Fibroblast of skin of scalp (primary cell): ENCODE measurements at regions not wholly inside any gene's neighbourhood (a gene's known extent, or its start where the extent isn't known, plus 50 kb on each side); places are given as distances from the start of the nearest gene placed in this dataset.

Experiments used
- DNase-seq: peaks from one replicate; pipeline ENCODE4 v3.0.0-alpha.2; 2013

- DNase-seq = peak; percentile 26
These were observed 53.4 kb downstream of the GAS1 start for GRCh38 chr9:86893811-86894490.

GRCh38 chr9:86892576-86892975, 54.7 kb downstream of the GAS1 start:
- DNase-seq = peak; percentile 26

DNA sequence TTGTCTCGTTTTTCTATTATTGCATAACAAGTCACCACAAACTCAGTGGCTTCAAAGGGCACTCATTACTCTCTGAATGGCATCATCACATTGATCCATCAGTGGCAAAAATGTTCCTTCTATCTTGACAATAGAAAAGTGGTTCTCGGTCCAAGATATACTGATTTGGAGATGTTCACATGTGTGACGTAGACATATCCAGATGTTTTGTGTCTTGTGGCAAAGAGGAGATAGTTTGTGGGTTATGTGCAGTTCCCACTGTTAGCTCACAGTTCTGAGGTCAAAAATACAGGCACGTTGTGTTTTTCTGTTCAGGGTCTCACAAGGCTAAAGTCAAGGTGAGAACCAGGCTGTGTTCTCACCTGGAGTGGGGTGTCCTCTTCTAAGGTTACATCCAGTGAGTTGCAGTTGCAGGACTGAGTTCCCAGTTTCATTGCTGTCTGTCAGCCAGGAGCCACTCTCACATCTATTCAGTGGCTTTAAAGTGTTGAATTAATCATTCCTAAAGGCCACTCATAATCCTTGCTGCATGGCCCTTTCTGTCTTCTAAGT, 55.3 kb downstream of the GAS1 start:
- DNase-seq = no peak

DNA sequence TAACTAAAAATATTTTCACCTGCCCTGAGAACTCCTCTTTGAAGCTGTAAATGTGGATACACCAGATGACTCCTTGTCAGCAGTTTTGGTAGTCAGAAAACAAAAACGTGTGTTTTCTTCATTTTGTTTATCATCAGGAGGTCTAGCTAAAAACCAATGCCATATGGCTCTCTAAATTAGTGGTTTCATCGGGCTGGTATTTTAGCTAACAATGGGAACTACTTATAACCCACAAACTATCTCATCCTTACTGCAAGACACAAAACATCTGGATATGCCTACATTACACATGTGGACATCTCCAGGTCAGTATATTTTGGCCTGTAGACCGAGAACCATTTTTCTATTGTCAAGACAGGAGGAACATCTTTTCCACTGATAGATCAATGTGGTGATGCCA, 56.2 kb downstream of the GAS1 start:
- DNase-seq = no peak

DNA sequence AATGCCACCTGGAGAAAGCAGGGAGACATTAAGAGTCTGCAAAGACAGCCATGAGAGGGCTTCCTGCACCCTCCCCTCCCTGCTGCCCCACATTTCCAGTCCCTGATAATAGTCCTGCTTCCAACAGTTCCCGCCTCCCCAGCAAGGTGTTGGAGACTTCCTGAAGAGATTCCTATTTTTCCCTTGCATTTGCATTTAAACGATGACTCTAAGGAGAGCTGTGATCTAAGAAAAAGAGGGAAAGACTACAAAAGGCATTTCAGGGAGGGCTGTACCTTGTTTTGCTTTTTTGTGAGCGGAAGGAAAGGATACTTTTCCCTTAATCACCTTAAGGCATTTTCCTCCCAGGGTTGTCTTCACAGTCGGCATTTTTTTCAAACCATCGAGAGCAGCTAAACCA, 62.1 kb downstream of the GAS1 start:
- no peak for DNase-seq

DNA sequence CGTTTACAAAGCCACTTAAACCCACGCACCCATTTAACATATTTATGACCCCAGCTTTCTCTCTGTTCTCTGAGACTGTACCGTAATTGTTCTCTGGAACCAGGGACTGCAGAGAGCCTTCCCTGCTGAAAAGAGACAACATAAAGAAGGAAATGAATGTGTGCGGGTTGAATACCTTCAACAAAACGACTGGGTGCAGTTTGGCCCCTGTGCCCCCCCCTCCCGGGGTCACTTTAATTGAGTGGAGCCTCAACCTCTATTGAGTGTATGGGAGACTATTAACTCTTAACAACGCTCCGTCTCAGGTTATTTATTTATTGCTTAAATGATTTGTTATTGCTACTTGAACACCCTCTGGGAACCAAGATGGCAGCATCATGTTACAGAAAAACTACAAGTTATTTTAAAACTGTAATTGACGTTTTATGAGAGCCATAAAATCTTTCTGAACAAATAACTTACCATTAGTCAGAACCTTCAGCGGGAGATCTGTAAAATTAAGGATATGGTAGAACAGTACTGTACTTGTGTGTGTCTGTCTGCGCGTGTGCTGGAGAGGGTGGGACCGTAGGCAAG, 70.6 kb downstream of the GAS1 start:
- no peak for DNase-seq

GRCh38 chr9:86868616-86869015, 78.7 kb downstream of the GAS1 start:
- peak; percentile 34 for DNase-seq

GRCh38 chr9:86867804-86868313, 79.4 kb downstream of the GAS1 start:
- DNase-seq = no peak

DNA sequence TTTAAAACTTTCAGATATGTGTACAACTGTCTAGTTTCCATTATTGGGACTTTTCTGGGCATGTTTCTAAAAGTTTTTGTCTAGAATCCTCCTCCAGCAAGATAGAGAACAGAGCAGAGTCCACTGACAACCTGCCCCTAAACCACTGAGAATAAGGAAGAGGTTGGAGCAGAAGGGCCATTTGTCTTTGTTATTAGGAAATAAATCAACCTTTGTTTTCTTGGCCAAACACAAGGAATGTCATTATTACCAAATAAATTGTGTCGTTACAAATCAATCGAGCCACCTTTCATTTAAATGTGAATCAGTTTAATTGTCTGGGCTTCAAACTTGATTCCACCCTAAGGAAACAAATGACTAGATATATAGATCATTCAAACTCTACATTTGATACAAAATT, 81.4 kb downstream of the GAS1 start:
- DNase-seq = no peak

DNA sequence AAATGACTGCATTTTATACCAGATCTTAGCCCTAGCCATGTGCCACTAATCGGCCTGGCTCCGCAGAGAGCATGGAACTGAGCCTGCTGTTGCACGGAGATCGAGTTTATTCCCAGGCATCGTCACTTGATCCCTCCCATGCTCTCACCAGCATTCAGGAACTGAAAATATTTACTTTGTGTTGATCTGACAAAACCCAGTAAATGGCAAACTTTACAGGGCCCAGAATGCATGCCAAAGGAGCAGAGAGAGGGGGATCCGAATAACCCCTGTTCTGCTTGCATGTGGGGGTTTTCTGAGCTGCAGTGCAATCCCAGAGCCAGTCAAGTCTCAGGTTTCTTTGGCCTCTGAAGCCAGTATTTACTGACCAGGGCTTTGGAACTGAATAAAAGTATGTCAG, 87.3 kb downstream of the GAS1 start:
- DNase-seq = no peak

DNA sequence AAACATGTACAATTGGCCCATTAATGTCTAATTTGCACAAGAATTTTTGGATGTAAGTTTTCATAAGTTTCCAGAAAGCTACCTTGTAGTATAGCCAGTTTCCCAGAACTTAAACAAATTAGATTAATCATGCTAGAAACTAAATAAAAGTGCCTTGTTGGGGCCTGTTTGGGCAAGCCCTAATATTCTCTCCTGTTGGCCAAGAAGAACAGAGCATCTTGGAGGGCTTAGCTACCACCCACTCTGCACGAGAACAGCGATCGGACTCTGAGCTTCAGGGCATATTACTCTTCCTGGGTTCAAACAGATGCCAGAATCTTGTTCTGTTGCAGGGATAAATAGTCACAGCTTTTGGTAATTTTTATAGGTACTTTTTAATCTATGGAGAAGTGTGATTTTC, 88.2 kb downstream of the GAS1 start:
- no peak for DNase-seq

- no peak for DNase-seq
These were observed 89.3 kb downstream of the GAS1 start for GRCh38 chr9:86858009-86858408.

GRCh38 chr9:86856259-86856658, 91.0 kb downstream of the GAS1 start:
- no peak for DNase-seq

- peak; percentile 93 for DNase-seq
These were observed 92.3 kb downstream of the GAS1 start for GRCh38 chr9:86854898-86855523.

DNA sequence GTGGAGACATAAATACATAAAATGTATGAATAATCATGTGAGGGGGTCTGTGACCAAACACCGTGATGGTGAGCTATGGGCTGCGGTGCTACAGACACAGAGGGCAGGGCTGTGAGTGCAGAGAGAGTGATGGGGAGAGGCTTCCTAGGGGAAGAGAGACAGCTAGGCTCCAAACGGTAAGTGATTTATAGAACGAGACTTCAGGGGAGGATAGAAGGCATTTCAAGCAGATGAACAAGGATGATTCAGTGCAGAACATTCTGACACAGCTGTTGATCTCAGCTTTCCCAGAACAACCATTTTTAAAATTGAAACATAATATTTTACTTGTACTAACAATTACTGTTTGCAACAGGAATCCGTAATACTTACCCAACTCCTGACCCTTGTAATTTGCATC, 100.7 kb downstream of the GAS1 start:
- DNase-seq = peak; percentile 35

DNA sequence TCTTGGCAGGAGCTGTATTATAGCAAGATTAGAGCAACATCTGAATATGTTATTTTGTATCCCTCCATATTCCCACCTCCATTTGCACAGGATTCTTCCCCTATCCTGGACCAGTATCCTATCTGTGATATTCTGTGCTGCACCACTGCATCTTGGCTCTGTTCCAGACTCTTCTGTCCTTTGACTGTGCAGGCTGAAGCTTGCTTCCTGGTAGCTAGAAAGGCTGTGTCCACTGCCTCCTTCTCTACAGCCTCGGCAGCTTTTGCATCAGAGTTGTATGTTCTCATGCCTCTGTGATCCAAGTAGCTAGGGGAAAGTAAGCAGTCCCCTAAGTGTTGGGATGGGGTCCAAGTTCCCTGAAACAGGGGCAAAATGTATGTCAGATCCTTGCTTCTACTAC, 104.1 kb downstream of the GAS1 start:
- DNase-seq = no peak

DNA sequence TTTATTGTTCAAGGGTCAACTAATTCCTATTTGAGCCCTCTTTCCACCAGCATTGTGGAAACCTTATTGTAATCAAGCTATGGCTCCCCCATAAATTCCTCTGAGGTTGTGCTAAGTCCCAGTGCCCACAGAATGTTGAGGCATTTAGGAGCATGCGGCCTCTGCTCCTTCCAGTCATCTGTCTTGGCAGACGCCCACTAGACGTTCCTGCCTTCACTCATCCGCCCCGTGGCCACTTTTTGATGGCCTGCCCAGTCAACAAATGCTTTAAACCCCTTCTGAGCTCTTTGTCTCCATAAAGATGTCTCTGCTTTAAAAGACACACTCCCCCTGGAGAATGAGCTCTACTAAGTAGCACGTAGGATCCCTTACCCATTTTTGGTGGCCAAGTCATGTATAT, 104.7 kb downstream of the GAS1 start:
- no peak for DNase-seq

- no peak for DNase-seq
These were observed 107.8 kb downstream of the GAS1 start for GRCh38 chr9:86839522-86839921.

- no peak for DNase-seq
These were observed 108.5 kb downstream of the GAS1 start for GRCh38 chr9:86838519-86839497.

- DNase-seq = no peak
These were observed 110.0 kb downstream of the GAS1 start for GRCh38 chr9:86837345-86837744.

- DNase-seq = no peak
These were observed 110.5 kb downstream of the GAS1 start for GRCh38 chr9:86836797-86837196.

DNA sequence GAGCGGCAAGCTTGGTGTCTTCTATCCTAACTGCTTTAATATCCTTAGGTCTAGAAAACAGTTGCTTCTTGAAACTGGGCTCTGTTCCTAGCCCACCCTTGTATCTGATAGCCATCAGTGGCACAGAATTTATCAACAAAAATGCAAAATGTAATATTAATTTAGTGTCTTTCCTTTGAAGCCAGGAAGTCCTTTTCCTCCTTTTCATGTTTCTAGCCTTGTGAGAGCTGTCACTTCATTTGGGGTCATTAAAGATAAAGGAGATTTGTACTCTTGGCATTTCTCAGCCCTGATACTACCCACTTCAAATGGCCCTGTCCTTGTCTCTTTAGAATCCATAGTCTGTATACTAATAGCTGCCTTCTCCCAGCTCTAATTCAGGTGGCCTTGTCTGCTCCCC, 111.0 kb downstream of the GAS1 start:
- DNase-seq = no peak

DNA sequence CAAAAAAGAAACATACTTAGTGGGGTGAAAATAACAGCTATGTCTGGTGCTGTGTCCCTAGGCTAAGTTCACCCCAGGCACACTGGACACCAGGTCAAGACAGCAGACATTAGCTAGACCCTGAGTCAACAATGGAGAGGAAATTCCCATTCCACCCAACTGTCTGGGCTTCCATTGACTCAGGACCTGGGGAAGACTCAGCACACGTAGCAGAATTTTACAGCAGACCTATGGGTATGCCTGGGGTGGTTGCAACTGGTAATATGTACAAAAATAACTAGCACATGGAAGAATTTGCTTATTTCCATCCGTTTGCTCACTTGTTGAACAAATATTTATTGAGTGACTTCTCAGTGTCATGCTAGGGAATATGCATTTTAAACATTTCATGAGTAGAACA, 117.0 kb downstream of the GAS1 start:
- peak; percentile 20 for DNase-seq
